Fibroblast of lung (primary cell): ENCODE measurements at regions not wholly inside any gene's neighbourhood (a gene's known extent, or its start where the extent isn't known, plus 50 kb on each side); places are given as distances from the start of the nearest gene placed in this dataset.

Experiments
- DNase-seq, 2 donors: peaks; one replicate each; pipeline versions ENCODE4 v3.0.0 to v3.0.0-alpha.2; 2010; ENCODE audit warnings: low read depth in 2 of 2
- H2AFZ ChIP-seq: 2 replicates; pipeline ENCODE4 v1.5.1; 2012; ENCODE audit warnings: low read length, control low read depth, inconsistent platforms
- H3K27ac ChIP-seq: 2 replicates; pipeline ENCODE4 v1.5.1; 2011; ENCODE audit warnings: low read length, control low read depth; ENCODE audit not compliant: insufficient read depth
- H3K27me3 ChIP-seq: 2 replicates; pipeline ENCODE4 v1.5.1; 2011; ENCODE audit warnings: mild to moderate bottlenecking, low read length; ENCODE audit not compliant: control insufficient read depth, insufficient read depth
- H3K36me3 ChIP-seq: 2 replicates; pipeline ENCODE4 v1.5.1; 2011; ENCODE audit warnings: low read length; ENCODE audit not compliant: control insufficient read depth, insufficient read depth
- H3K4me1 ChIP-seq: 2 replicates; pipeline ENCODE4 v1.5.1; 2011; ENCODE audit warnings: low read length; ENCODE audit not compliant: control insufficient read depth, insufficient read depth; ENCODE audit errors: extremely low read depth
- H3K4me2 ChIP-seq: 2 replicates; pipeline ENCODE4 v1.5.1; 2011; ENCODE audit warnings: low read length, control low read depth; ENCODE audit not compliant: insufficient read depth; ENCODE audit errors: extremely low read depth
- H3K4me3 ChIP-seq, 4 experiments: fragments of 200-600 bp in 1 of 4; sonication (generic) in 1 of 4; replicated peaks in 1 of 4; 2 replicates each; pipeline ENCODE4 v1.5.1; 2011 to 2016; ENCODE audit warnings: low read length in 4 of 4, low read depth in 3 of 4, mild to moderate bottlenecking in 3 of 4, control low read depth in 2 of 4, inconsistent platforms in 1 of 4, mixed read lengths in 1 of 4; ENCODE audit not compliant: insufficient read depth in 1 of 4; ENCODE audit errors: control extremely low read depth in 1 of 4
- H3K79me2 ChIP-seq: 2 replicates; pipeline ENCODE4 v1.5.1; 2012; ENCODE audit warnings: mild to moderate bottlenecking, low read length, inconsistent platforms; ENCODE audit not compliant: control insufficient read depth, insufficient read depth
- H3K9ac ChIP-seq: 2 replicates; pipeline ENCODE4 v1.5.1; 2011; ENCODE audit warnings: mild to moderate bottlenecking, low read length, control low read depth; ENCODE audit not compliant: insufficient read depth
- H3K9me3 ChIP-seq: 2 replicates; pipeline ENCODE4 v1.5.1; 2012; ENCODE audit warnings: low read depth, low read length; ENCODE audit not compliant: control insufficient read depth, insufficient read depth
- H4K20me1 ChIP-seq: 2 replicates; pipeline ENCODE4 v1.5.1; 2011; ENCODE audit warnings: low read length; ENCODE audit not compliant: control insufficient read depth, insufficient read depth; ENCODE audit errors: extremely low read depth
- EZH2 ChIP-seq: IDR thresholded peaks from 2 replicates; pipeline ENCODE4 v1.5.1; 2012; ENCODE audit warnings: low read length, control low read depth, mild to moderate bottlenecking; ENCODE audit errors: missing control alignments
- TF ChIP-seq, protein P1 (sequence below), 2 donors: IDR thresholded peaks in 1 of 2; conservative IDR thresholded peaks in 1 of 2; 1 replicate in 1 of 2; 2 replicates in 1 of 2; pipeline ENCODE4 v1.5.1; 2011 to 2012; ENCODE audit warnings: low read length in 2 of 2, control low read depth in 1 of 2, inconsistent platforms in 1 of 2, low read depth in 1 of 2, mild to moderate bottlenecking in 1 of 2

DNA sequence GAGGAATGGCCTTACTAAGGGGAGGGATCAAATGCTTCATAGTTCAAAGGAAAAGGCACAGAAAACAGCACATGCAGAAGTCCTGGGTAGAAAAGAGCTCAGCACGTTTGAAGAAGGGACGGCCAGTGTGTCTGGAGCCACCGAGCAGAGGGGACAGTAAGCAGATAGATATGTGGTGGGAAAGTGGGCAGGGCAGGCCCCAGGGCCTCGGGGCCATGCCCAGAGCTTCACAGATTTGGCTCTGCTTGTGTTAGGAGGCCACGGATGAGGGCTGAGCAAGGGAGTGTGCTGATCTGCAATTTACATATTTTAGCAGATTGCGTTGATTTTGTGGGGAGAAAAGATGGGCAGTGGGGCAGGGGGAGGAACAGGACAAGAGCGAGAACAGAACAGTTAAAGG, 343.1 kb downstream of the LPIN1 start:
- H3K36me3 ChIP-seq: no peaks in the 10 kb centered on the region
- H3K79me2 ChIP-seq: no peaks in the 10 kb centered on the region
- TF ChIP-seq, protein P1, sequence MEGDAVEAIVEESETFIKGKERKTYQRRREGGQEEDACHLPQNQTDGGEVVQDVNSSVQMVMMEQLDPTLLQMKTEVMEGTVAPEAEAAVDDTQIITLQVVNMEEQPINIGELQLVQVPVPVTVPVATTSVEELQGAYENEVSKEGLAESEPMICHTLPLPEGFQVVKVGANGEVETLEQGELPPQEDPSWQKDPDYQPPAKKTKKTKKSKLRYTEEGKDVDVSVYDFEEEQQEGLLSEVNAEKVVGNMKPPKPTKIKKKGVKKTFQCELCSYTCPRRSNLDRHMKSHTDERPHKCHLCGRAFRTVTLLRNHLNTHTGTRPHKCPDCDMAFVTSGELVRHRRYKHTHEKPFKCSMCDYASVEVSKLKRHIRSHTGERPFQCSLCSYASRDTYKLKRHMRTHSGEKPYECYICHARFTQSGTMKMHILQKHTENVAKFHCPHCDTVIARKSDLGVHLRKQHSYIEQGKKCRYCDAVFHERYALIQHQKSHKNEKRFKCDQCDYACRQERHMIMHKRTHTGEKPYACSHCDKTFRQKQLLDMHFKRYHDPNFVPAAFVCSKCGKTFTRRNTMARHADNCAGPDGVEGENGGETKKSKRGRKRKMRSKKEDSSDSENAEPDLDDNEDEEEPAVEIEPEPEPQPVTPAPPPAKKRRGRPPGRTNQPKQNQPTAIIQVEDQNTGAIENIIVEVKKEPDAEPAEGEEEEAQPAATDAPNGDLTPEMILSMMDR (conservative IDR thresholded peaks at IDR 0.05 in 1 of 2, IDR thresholded peaks at IDR 0.05 in 1 of 2; ENCODE audit: low read depth in 1 of 2, low read length in 2 of 2): no peak
- TF ChIP-seq EZH2: no peak
- H3K27me3 ChIP-seq: no peaks in the 10 kb centered on the region
- no peak overlapping the region for H3K9ac ChIP-seq
- H3K27ac ChIP-seq: no peak overlapping the region
- H4K20me1 ChIP-seq: no peaks in the 10 kb centered on the region
- no peak overlapping the region for H2AFZ ChIP-seq
- no peaks in the 10 kb centered on the region for H3K4me1 ChIP-seq
- no peaks in the 10 kb centered on the region for H3K9me3 ChIP-seq
- H3K4me2 ChIP-seq: no peak overlapping the region
- DNase-seq: no peak
- H3K4me3 ChIP-seq: no peak overlapping the region

DNA sequence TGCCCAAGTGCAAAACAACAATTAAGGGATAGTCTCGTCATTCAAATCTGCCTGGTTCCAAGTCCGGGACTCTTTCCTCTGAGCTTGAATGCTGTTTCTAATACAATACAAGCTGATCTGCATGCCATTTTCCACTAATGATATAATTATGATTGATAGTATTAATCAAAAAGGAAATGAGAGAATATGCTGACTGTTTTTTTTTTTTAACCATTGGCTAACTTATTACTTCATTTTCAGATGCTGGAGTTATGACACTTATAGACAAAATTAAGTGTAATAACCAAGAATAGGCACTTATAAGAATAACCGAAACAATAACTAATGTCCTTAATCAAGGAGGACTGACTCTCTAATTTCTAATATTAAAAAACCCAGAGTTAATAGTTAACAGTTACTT, 343.6 kb downstream of the LPIN1 start:
- Histone ChIP-seq H4K20me1 (no peaks in the 10 kb centered on the region), H3K9me3 (no peaks in the 10 kb centered on the region), H3K4me1 (no peaks in the 10 kb centered on the region), H3K36me3 (no peaks in the 10 kb centered on the region), H3K9ac (no peak overlapping the region), H3K27ac (no peak overlapping the region), H3K4me3 (no peak overlapping the region), H3K4me2 (no peak overlapping the region), H3K79me2 (no peaks in the 10 kb centered on the region), H3K27me3 (no peaks in the 10 kb centered on the region), H2AFZ (no peak overlapping the region)
- DNase-seq: no peak
- no peak for TF ChIP-seq EZH2
- TF ChIP-seq, protein P1 (conservative IDR thresholded peaks at IDR 0.05 in 1 of 2, IDR thresholded peaks at IDR 0.05 in 1 of 2; ENCODE audit: low read depth in 1 of 2, low read length in 2 of 2): no peak

DNA sequence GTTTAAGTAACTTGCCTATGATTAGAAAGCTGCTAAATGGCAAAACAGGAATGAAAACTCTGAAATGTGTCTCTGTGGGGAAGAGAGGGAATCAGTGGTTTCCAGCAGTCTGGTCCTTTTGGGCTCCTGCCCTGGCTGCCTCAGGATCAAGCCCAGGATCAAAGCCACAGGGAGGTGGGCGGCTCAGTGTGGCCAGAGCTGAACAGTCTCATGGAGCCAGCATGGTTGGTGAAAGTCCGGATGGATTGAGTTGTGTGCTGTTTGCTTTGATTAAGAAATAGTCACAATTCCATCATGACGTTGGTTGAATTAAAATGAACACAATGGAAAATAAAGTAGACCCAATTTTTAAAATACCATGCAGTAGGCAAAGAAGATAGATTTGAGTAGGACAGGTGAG, 344.2 kb downstream of the LPIN1 start:
- no peaks in the 10 kb centered on the region for H3K9me3 ChIP-seq
- H3K4me1 ChIP-seq: no peaks in the 10 kb centered on the region
- no peak for TF ChIP-seq EZH2
- TF ChIP-seq, protein P1 (conservative IDR thresholded peaks at IDR 0.05 in 1 of 2, IDR thresholded peaks at IDR 0.05 in 1 of 2; ENCODE audit: low read depth in 1 of 2, low read length in 2 of 2): no peak
- H3K27me3 ChIP-seq: no peaks in the 10 kb centered on the region
- no peaks in the 10 kb centered on the region for H3K79me2 ChIP-seq
- H3K36me3 ChIP-seq: no peaks in the 10 kb centered on the region
- no peak overlapping the region for H3K4me3 ChIP-seq
- DNase-seq: peak in 1 of 2 donors; percentile 29
- no peak overlapping the region for H3K9ac ChIP-seq
- H2AFZ ChIP-seq: no peak overlapping the region
- H4K20me1 ChIP-seq: no peaks in the 10 kb centered on the region
- no peak overlapping the region for H3K27ac ChIP-seq
- no peak overlapping the region for H3K4me2 ChIP-seq
